ENCODE measurements at regions not wholly inside any gene's neighbourhood (a gene's known extent, or its start where the extent isn't known, plus 50 kb on each side); places are given as distances from the start of the nearest gene placed in this dataset.

GRCh38 chr6:137413482-137413881 is 80.7 kb downstream of the OLIG3 start:
- H3K4me3 ChIP-seq (ENCODE audit: control insufficient read depth in 1 of 7, extremely low read depth in 1 of 7, insufficient read depth in 4 of 7, low read depth in 2 of 7, low read length in 6 of 7), result no peak overlapping the region
- H3K27ac ChIP-seq (ENCODE audit: insufficient read depth in 1 of 2, low read depth in 1 of 2, low read length in 2 of 2, poor library complexity in 1 of 2, severe bottlenecking in 2 of 2), result no peak overlapping the region
- POLR2A ChIA-PET, result interaction anchor here (0.5 kb wide), 1 partner anchor 48 kb away, joined by 3 read pairs; no protein-coding TSS in a partner anchor
- CTCF ChIA-PET, result interaction anchor here (1.3 to 1.5 kb wide), 3 partner anchors 14 to 318 kb away, joined by 3 to 4 read pairs (median 3); no protein-coding TSS in a partner anchor
- H3K36me3 ChIP-seq (ENCODE audit: control insufficient read depth in 4 of 4, insufficient read depth in 4 of 4, low read length in 3 of 4), result no peaks in the 10 kb centered on the region
- peaks cover 0 to 2% (median 0%) of the 10 kb centered on the region in 5 experiments for H3K9me3 ChIP-seq (ENCODE audit: control extremely low read depth in 1 of 5, control insufficient read depth in 4 of 5, insufficient read depth in 2 of 5, low read depth in 1 of 5, low read length in 4 of 5)
- H3K27me3 ChIP-seq (replicated peaks in 2 of 5; ENCODE audit: control insufficient read depth in 4 of 5, insufficient read depth in 5 of 5, low read length in 4 of 5), result peaks cover 0 to 33% (median 19%) of the 10 kb centered on the region in 5 experiments
- no peak for DNase-seq
- WGBS (ENCODE audit: insufficient coverage), result 79% methylated on average over 2 of the region's 3 CpGs
- peaks cover 0 to 12% (median 4%) of the 10 kb centered on the region in 4 experiments for H3K4me1 ChIP-seq (ENCODE audit: control extremely low read depth in 1 of 4, control insufficient read depth in 4 of 4, insufficient read depth in 4 of 4, low read length in 3 of 4)

GRCh38 chr6:137412562-137412961 is 81.6 kb downstream of the OLIG3 start:
- no peak overlapping the region for H3K4me3 ChIP-seq (ENCODE audit: control insufficient read depth in 1 of 7, extremely low read depth in 1 of 7, insufficient read depth in 4 of 7, low read depth in 2 of 7, low read length in 6 of 7)
- DNase-seq, result no peak
- CTCF ChIA-PET, result interaction anchor here (0.5 to 1.6 kb wide), 4 partner anchors 13 to 923 kb away, joined by 3 read pairs; no protein-coding TSS in a partner anchor
- POLR2A ChIA-PET, result no interaction called here
- H3K4me1 ChIP-seq (ENCODE audit: control extremely low read depth in 1 of 4, control insufficient read depth in 4 of 4, insufficient read depth in 4 of 4, low read length in 3 of 4), result peaks cover 0 to 12% (median 4%) of the 10 kb centered on the region in 4 experiments
- H3K9me3 ChIP-seq (ENCODE audit: control extremely low read depth in 1 of 5, control insufficient read depth in 4 of 5, insufficient read depth in 2 of 5, low read depth in 1 of 5, low read length in 4 of 5), result peaks cover 0 to 2% (median 0%) of the 10 kb centered on the region in 5 experiments
- H3K36me3 ChIP-seq (ENCODE audit: control insufficient read depth in 4 of 4, insufficient read depth in 4 of 4, low read length in 3 of 4), result no peaks in the 10 kb centered on the region
- 89% methylated on average over 3 of the region's 4 CpGs for WGBS (ENCODE audit: insufficient coverage)
- peaks cover 0 to 33% (median 19%) of the 10 kb centered on the region in 5 experiments for H3K27me3 ChIP-seq (replicated peaks in 2 of 5; ENCODE audit: control insufficient read depth in 4 of 5, insufficient read depth in 5 of 5, low read length in 4 of 5)
- H3K27ac ChIP-seq (ENCODE audit: insufficient read depth in 1 of 2, low read depth in 1 of 2, low read length in 2 of 2, poor library complexity in 1 of 2, severe bottlenecking in 2 of 2), result no peak overlapping the region

- Histone ChIP-seq H3K27ac (ENCODE audit: insufficient read depth in 1 of 2, low read depth in 1 of 2, low read length in 2 of 2, poor library complexity in 1 of 2, severe bottlenecking in 2 of 2) (no peak overlapping the region), H3K9me3 (ENCODE audit: control extremely low read depth in 1 of 5, control insufficient read depth in 4 of 5, insufficient read depth in 2 of 5, low read depth in 1 of 5, low read length in 4 of 5) (peaks cover 0 to 2% (median 0%) of the 10 kb centered on the region in 5 experiments), H3K27me3 (replicated peaks in 2 of 5; ENCODE audit: control insufficient read depth in 4 of 5, insufficient read depth in 5 of 5, low read length in 4 of 5) (peaks cover 0 to 22% (median 12%) of the 10 kb centered on the region in 5 experiments), H3K36me3 (ENCODE audit: control insufficient read depth in 4 of 4, insufficient read depth in 4 of 4, low read length in 3 of 4) (no peaks in the 10 kb centered on the region), H3K4me1 (ENCODE audit: control extremely low read depth in 1 of 4, control insufficient read depth in 4 of 4, insufficient read depth in 4 of 4, low read length in 3 of 4) (no peaks in the 10 kb centered on the region), H3K4me3 (ENCODE audit: control insufficient read depth in 1 of 7, extremely low read depth in 1 of 7, insufficient read depth in 4 of 7, low read depth in 2 of 7, low read length in 6 of 7) (no peak overlapping the region)
- WGBS (ENCODE audit: insufficient coverage), result no CpG with 5 or more reads among the region's 2 CpGs
- no peak for DNase-seq
- POLR2A ChIA-PET, result no interaction called here
- CTCF ChIA-PET, result no interaction called here
These were observed 84.9 kb downstream of the OLIG3 start for GRCh38 chr6:137409266-137409777.

GRCh38 chr6:137407816-137408215 is 86.4 kb downstream of the OLIG3 start:
- Histone ChIP-seq H3K27me3 (replicated peaks in 2 of 5; ENCODE audit: control insufficient read depth in 4 of 5, insufficient read depth in 5 of 5, low read length in 4 of 5) (peaks cover 0 to 13% (median 0%) of the 10 kb centered on the region in 5 experiments), H3K4me1 (ENCODE audit: control extremely low read depth in 1 of 4, control insufficient read depth in 4 of 4, insufficient read depth in 4 of 4, low read length in 3 of 4) (no peaks in the 10 kb centered on the region), H3K4me3 (ENCODE audit: control insufficient read depth in 1 of 7, extremely low read depth in 1 of 7, insufficient read depth in 4 of 7, low read depth in 2 of 7, low read length in 6 of 7) (no peak overlapping the region), H3K27ac (ENCODE audit: insufficient read depth in 1 of 2, low read depth in 1 of 2, low read length in 2 of 2, poor library complexity in 1 of 2, severe bottlenecking in 2 of 2) (no peak overlapping the region), H3K9me3 (ENCODE audit: control extremely low read depth in 1 of 5, control insufficient read depth in 4 of 5, insufficient read depth in 2 of 5, low read depth in 1 of 5, low read length in 4 of 5) (peaks cover 0 to 2% (median 0%) of the 10 kb centered on the region in 5 experiments), H3K36me3 (ENCODE audit: control insufficient read depth in 4 of 4, insufficient read depth in 4 of 4, low read length in 3 of 4) (no peaks in the 10 kb centered on the region)
- POLR2A ChIA-PET, result no interaction called here
- 100% methylated on average over 1 of the region's 1 CpG for WGBS (ENCODE audit: insufficient coverage)
- DNase-seq, result no peak
- CTCF ChIA-PET, result interaction anchor here (1.1 kb wide), 1 partner anchor 10 kb away, joined by 3 read pairs; no protein-coding TSS in a partner anchor

- H3K36me3 ChIP-seq (ENCODE audit: control insufficient read depth in 4 of 4, insufficient read depth in 4 of 4, low read length in 3 of 4), result no peaks in the 10 kb centered on the region
- CTCF ChIA-PET, result interaction anchor here (1.2 kb wide), 1 partner anchor 36 kb away, joined by 3 read pairs; no protein-coding TSS in a partner anchor
- no peak for DNase-seq
- no peaks in the 10 kb centered on the region for H3K4me1 ChIP-seq (ENCODE audit: control extremely low read depth in 1 of 4, control insufficient read depth in 4 of 4, insufficient read depth in 4 of 4, low read length in 3 of 4)
- H3K9me3 ChIP-seq (ENCODE audit: control extremely low read depth in 1 of 5, control insufficient read depth in 4 of 5, insufficient read depth in 2 of 5, low read depth in 1 of 5, low read length in 4 of 5), result peaks cover 0 to 2% (median 0%) of the 10 kb centered on the region in 5 experiments
- peaks cover 0 to 7% (median 3%) of the 10 kb centered on the region in 5 experiments for H3K27me3 ChIP-seq (replicated peaks in 2 of 5; ENCODE audit: control insufficient read depth in 4 of 5, insufficient read depth in 5 of 5, low read length in 4 of 5)
- no peak overlapping the region for H3K27ac ChIP-seq (ENCODE audit: insufficient read depth in 1 of 2, low read depth in 1 of 2, low read length in 2 of 2, poor library complexity in 1 of 2, severe bottlenecking in 2 of 2)
- no peak overlapping the region for H3K4me3 ChIP-seq (ENCODE audit: control insufficient read depth in 1 of 7, extremely low read depth in 1 of 7, insufficient read depth in 4 of 7, low read depth in 2 of 7, low read length in 6 of 7)
- POLR2A ChIA-PET, result no interaction called here
These were observed 88.4 kb downstream of the OLIG3 start for GRCh38 chr6:137405806-137406205.

GRCh38 chr6:137403855-137404254 is 90.3 kb downstream of the OLIG3 start:
- Histone ChIP-seq H3K9me3 (ENCODE audit: control extremely low read depth in 1 of 5, control insufficient read depth in 4 of 5, insufficient read depth in 2 of 5, low read depth in 1 of 5, low read length in 4 of 5) (peaks cover 0 to 2% (median 0%) of the 10 kb centered on the region in 5 experiments), H3K27ac (ENCODE audit: insufficient read depth in 1 of 2, low read depth in 1 of 2, low read length in 2 of 2, poor library complexity in 1 of 2, severe bottlenecking in 2 of 2) (no peak overlapping the region), H3K4me1 (ENCODE audit: control extremely low read depth in 1 of 4, control insufficient read depth in 4 of 4, insufficient read depth in 4 of 4, low read length in 3 of 4) (no peaks in the 10 kb centered on the region), H3K4me3 (ENCODE audit: control insufficient read depth in 1 of 7, extremely low read depth in 1 of 7, insufficient read depth in 4 of 7, low read depth in 2 of 7, low read length in 6 of 7) (no peak overlapping the region), H3K27me3 (replicated peaks in 2 of 5; ENCODE audit: control insufficient read depth in 4 of 5, insufficient read depth in 5 of 5, low read length in 4 of 5) (peaks cover 0 to 7% (median 0%) of the 10 kb centered on the region in 5 experiments), H3K36me3 (ENCODE audit: control insufficient read depth in 4 of 4, insufficient read depth in 4 of 4, low read length in 3 of 4) (no peaks in the 10 kb centered on the region)
- no peak for DNase-seq
- CTCF ChIA-PET, result no interaction called here
- WGBS (ENCODE audit: insufficient coverage), result 94% methylated on average over 2 of the region's 2 CpGs
- POLR2A ChIA-PET, result no interaction called here

GRCh38 chr6:137403443-137403842 is 90.8 kb downstream of the OLIG3 start:
- over 99% methylated on average over 6 of the region's 6 CpGs for WGBS (ENCODE audit: insufficient coverage)
- Histone ChIP-seq H3K27me3 (replicated peaks in 2 of 5; ENCODE audit: control insufficient read depth in 4 of 5, insufficient read depth in 5 of 5, low read length in 4 of 5) (peaks cover 0 to 7% (median 0%) of the 10 kb centered on the region in 5 experiments), H3K4me3 (ENCODE audit: control insufficient read depth in 1 of 7, extremely low read depth in 1 of 7, insufficient read depth in 4 of 7, low read depth in 2 of 7, low read length in 6 of 7) (no peak overlapping the region), H3K27ac (ENCODE audit: insufficient read depth in 1 of 2, low read depth in 1 of 2, low read length in 2 of 2, poor library complexity in 1 of 2, severe bottlenecking in 2 of 2) (no peak overlapping the region), H3K9me3 (ENCODE audit: control extremely low read depth in 1 of 5, control insufficient read depth in 4 of 5, insufficient read depth in 2 of 5, low read depth in 1 of 5, low read length in 4 of 5) (peaks cover 0 to 2% (median 0%) of the 10 kb centered on the region in 5 experiments), H3K36me3 (ENCODE audit: control insufficient read depth in 4 of 4, insufficient read depth in 4 of 4, low read length in 3 of 4) (no peaks in the 10 kb centered on the region), H3K4me1 (ENCODE audit: control extremely low read depth in 1 of 4, control insufficient read depth in 4 of 4, insufficient read depth in 4 of 4, low read length in 3 of 4) (no peaks in the 10 kb centered on the region)
- DNase-seq, result no peak
- CTCF ChIA-PET, result no interaction called here
- POLR2A ChIA-PET, result no interaction called here
